ENCODE measurements at regions not wholly inside any gene's neighbourhood (a gene's known extent, or its start where the extent isn't known, plus 50 kb on each side); places are given as distances from the start of the nearest gene placed in this dataset.
"Not testable (repeated sequence)": the region's sequence is repeated elsewhere in the genome, so short reads cannot be mapped to it uniquely, and the experiment has no call there.

DNA sequence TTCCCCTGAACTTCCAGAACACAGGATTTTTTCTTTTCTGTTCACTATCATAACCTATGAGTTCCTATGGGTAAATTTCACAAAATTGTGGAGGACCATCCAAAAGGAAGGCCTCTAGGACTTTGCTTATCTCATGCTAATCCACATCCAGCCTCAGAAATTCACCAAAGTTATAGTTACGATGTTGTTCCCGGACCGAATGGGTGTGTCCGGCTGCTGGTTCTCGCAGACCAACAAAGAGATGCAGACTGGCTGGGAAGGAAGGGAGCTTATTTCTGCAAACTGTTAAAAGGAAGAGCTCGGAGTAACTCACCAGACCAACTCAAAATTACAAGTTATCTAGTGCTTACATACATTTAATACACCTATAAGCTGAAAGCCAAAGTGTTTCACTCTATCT, 882.9 kb upstream of the SPRY2 start:
- no peaks in the 10 kb centered on the region for H3K27me3 Mint-ChIP-seq
- no peak for ATAC-seq (replicated peaks)
- no peak overlapping the region for H3K4me3 Mint-ChIP-seq
- H3K9me3 Mint-ChIP-seq: peaks cover 9% of the 10 kb centered on the region
- H3K4me1 Mint-ChIP-seq: no peaks in the 10 kb centered on the region
- H3K27ac Mint-ChIP-seq: no peak overlapping the region
- H3K36me3 Mint-ChIP-seq (ENCODE audit: low read depth): no peaks in the 10 kb centered on the region

DNA sequence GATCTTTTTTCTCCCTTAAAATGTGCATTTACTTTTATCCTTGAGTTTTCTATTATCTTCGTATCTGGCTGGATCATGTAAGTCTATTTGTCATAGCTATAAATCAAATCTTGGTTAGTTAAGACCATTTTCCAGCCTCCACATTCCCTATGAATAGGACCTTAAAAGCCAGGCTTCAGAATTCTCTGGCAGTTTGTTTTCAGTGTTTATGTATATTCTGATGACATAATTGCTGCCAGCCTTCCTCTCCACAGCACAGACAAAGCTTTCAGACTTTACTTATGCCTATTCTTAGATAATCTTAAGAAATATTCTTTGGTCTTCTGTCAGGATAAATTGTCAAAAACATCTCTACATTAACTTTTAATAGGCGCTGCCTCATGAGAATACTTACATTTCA, 870.8 kb upstream of the SPRY2 start:
- Mint-ChIP-seq H3K36me3 (ENCODE audit: low read depth) (no peaks in the 10 kb centered on the region), H3K9me3 (peaks cover 11% of the 10 kb centered on the region)

DNA sequence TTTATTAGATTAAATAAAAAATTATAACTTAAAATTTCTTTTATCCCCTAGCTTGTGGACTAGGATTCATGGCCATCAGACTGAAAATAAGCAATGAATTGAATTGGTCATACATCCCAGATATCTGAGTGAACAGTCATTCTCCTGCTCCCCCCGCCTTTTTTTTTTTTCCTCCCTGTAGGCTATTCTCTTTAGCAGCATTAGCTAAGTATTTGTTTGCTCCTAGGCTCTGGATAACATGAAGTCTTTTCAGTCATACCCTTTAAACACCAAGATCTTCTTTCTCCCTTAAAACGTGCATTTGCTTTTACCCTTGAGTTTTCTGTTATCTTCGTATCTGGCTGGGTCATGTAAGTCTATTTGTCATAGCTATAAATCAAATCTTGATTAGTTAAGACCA, 866.7 kb upstream of the SPRY2 start:
- no peak overlapping the region for H3K27ac Mint-ChIP-seq

More for the DNA sequence above, 870.8 kb upstream of the SPRY2 start:
- no peaks in the 10 kb centered on the region for H3K27me3 Mint-ChIP-seq
- ATAC-seq (replicated peaks): no peak
- H3K27ac Mint-ChIP-seq: no peak overlapping the region
- H3K4me3 Mint-ChIP-seq: no peak overlapping the region
- H3K4me1 Mint-ChIP-seq: no peaks in the 10 kb centered on the region

DNA sequence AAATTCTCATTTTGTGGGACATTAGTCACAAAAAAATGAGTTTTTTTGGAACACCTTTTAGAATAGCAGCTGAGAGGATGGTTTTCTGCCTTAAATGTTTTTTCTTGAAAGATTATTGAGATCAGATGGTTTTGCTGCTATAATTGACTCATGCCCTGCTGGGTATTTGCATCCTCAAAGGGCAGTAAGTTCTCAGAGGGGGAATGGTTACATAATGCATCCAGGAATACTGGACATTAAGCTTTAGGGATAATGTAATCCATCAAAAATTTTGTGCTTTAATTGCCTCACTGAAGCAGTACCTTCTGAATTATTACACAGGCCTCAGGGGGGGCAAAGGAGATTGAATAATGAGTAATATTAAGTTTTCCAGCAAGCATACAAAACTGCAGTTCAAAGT, 866.3 kb upstream of the SPRY2 start:
- no peak overlapping the region for H3K4me3 Mint-ChIP-seq
- no peak overlapping the region for H3K27ac Mint-ChIP-seq
- no peaks in the 10 kb centered on the region for H3K27me3 Mint-ChIP-seq
- peaks cover 8% of the 10 kb centered on the region for H3K9me3 Mint-ChIP-seq
- no peak for ATAC-seq (replicated peaks)
- no peaks in the 10 kb centered on the region for H3K36me3 Mint-ChIP-seq (ENCODE audit: low read depth)
- no peaks in the 10 kb centered on the region for H3K4me1 Mint-ChIP-seq

More for the DNA sequence above, 866.7 kb upstream of the SPRY2 start:
- ATAC-seq (replicated peaks): no peak
- H3K36me3 Mint-ChIP-seq (ENCODE audit: low read depth): no peaks in the 10 kb centered on the region
- H3K4me1 Mint-ChIP-seq: no peaks in the 10 kb centered on the region
- H3K4me3 Mint-ChIP-seq: no peak overlapping the region
- no peaks in the 10 kb centered on the region for H3K27me3 Mint-ChIP-seq
- peaks cover 8% of the 10 kb centered on the region for H3K9me3 Mint-ChIP-seq

DNA sequence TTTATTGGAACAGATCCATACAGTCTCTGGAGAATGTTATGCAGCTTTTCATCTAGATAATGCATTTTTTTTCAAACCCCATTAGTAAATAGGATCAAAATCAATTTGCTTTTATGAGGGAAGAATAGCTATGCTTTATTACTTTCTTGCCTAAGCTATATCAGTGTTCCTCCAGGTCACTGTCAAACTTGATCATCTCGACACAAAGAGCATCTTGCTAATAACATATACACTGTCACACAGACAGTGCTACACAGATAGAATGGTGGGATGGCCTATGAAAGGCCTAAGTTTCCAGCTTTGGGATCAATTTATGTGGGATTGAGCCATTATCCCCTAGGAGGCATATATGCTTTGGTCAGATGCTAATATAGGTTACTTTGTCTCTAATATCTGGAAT, 862.9 kb upstream of the SPRY2 start:
- Mint-ChIP-seq H3K27ac (no peak overlapping the region), H3K27me3 (no peaks in the 10 kb centered on the region), H3K36me3 (ENCODE audit: low read depth) (no peaks in the 10 kb centered on the region), H3K9me3 (peaks cover 11% of the 10 kb centered on the region), H3K4me1 (no peaks in the 10 kb centered on the region), H3K4me3 (no peak overlapping the region)
- no peak for ATAC-seq (replicated peaks)

DNA sequence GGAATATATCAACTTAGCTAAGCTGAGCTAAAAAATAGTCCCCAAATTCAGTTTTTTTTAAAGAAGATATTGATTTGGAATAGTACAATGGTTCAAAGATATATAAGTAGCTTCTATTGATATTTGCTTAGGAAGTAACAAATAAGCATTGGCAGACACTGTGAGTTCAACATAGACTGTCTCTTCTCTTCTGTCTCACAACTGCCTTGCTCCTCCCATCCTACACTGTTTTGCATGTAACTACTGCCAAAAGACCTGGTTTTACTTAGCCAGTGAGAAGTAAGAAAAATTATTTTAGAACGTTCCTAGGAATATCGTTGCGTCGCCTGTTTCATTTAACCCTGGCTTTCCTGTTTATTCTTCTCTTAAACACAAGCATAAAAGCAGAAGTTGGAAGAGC, 859.0 kb upstream of the SPRY2 start:
- no peaks in the 10 kb centered on the region for H3K4me1 Mint-ChIP-seq
- no peaks in the 10 kb centered on the region for H3K36me3 Mint-ChIP-seq (ENCODE audit: low read depth)
- H3K4me3 Mint-ChIP-seq: no peak overlapping the region
- H3K27ac Mint-ChIP-seq: no peak overlapping the region
- no peaks in the 10 kb centered on the region for H3K27me3 Mint-ChIP-seq
- no peak for ATAC-seq (replicated peaks)
- peaks cover 9% of the 10 kb centered on the region for H3K9me3 Mint-ChIP-seq

DNA sequence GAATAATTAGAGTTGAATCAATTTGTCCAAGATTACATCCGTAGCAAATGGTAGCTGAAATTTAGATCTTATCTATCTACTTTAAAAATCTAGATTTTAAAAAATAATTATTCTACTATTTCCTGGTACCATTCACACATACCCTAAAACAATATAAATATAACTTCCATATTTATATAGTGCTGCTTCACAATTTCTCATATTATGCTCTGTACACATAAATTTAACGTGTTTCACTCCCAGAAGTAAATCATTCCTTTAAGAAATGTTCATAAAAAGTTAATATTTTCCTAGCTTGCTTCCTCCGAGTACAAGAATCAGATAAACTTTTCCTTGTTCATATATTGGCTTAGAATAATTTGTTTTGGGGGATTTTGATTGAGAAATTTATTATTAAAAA, 857.0 kb upstream of the SPRY2 start:
- no peaks in the 10 kb centered on the region for H3K27me3 Mint-ChIP-seq
- peaks cover 12% of the 10 kb centered on the region for H3K9me3 Mint-ChIP-seq
- H3K4me3 Mint-ChIP-seq: no peak overlapping the region
- no peak overlapping the region for H3K27ac Mint-ChIP-seq
- H3K4me1 Mint-ChIP-seq: no peaks in the 10 kb centered on the region
- H3K36me3 Mint-ChIP-seq (ENCODE audit: low read depth): no peaks in the 10 kb centered on the region
- no peak for ATAC-seq (replicated peaks)

DNA sequence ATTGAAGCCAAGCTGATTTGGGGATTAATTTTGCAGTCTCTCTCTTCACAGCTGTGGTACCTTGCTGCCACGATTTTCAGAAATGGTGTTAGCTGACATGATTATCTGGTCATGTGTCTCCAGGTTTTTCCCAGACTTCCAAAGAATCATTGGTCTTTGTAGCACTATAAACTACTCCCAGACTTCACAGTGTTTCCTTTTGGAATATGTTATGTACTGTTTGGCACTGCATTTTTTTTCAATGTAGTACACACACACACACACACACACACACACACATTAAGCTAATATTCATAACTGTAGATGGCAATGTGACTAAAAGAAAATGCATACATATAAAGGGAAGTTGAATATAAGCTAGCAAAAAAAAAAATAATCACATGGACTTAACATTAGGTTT, 856.6 kb upstream of the SPRY2 start:
- H3K4me3 Mint-ChIP-seq: no peak overlapping the region

DNA sequence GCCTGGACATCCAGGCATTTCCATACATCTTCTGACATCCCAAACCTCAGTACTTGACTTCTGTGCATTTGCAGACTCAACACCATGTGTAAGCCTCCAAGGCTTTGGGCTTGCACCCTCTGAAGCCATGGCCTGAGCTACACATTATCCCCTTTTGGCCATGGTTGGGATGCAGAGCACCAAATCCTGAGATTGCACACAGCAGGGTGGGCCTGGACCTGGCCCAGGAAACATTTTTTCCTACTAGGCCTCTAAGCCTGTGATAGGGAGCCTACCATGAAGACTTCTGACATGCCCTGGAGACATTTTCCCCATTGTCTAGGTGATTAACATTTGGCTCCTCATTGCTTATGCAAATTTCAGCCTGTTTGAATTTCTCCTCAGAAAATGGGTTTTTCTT, 853.4 kb upstream of the SPRY2 start:
- Mint-ChIP-seq H3K4me1 (no peaks in the 10 kb centered on the region), H3K4me3 (no peak overlapping the region), H3K36me3 (ENCODE audit: low read depth) (no peaks in the 10 kb centered on the region), H3K9me3 (peaks cover 18% of the 10 kb centered on the region), H3K27ac (no peak overlapping the region), H3K27me3 (no peaks in the 10 kb centered on the region)
- no peak for ATAC-seq (replicated peaks)

More for the DNA sequence above, 856.6 kb upstream of the SPRY2 start:
- H3K27ac Mint-ChIP-seq: no peak overlapping the region
- H3K27me3 Mint-ChIP-seq: no peaks in the 10 kb centered on the region
- H3K9me3 Mint-ChIP-seq: peaks cover 12% of the 10 kb centered on the region
- no peaks in the 10 kb centered on the region for H3K36me3 Mint-ChIP-seq (ENCODE audit: low read depth)
- no peaks in the 10 kb centered on the region for H3K4me1 Mint-ChIP-seq
- no peak for ATAC-seq (replicated peaks)

DNA sequence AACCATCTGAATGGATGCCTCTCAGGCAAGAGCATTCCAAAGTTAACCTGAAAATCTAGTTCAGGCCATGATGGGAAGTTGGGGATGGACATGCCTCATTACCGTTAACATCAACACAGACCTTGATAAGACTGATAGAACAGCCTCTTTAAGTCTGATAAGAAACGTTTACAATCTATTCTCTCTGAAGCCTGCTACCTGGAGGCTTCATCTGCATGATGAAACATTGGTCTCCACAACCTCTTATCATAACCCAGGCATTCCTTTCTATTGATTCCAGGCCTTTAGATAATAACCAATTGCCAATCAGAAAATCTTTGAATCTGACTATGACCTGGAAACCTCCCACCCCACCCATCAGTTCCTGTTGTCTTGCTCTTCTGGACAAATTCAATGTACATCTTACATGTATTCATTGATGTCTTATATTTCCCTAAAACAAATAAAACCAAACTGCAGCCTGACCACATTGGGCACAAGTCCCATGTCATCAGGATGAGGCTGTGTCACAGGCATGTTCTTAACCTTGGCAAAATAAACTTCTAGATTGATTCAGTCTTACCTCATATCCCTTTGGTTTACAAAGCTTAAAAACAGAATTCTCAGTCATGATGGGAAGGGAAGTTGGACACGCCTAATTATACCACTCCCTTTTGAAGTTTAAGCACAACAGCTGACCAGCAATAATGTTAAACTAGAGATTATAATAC, 843.8 kb upstream of the SPRY2 start:
- Mint-ChIP-seq H3K4me1 (no peaks in the 10 kb centered on the region), H3K27ac (no peak overlapping the region), H3K27me3 (no peaks in the 10 kb centered on the region), H3K9me3 (peaks cover 9% of the 10 kb centered on the region), H3K36me3 (ENCODE audit: low read depth) (no peaks in the 10 kb centered on the region), H3K4me3 (no peak overlapping the region)
- ATAC-seq (replicated peaks): no peak

DNA sequence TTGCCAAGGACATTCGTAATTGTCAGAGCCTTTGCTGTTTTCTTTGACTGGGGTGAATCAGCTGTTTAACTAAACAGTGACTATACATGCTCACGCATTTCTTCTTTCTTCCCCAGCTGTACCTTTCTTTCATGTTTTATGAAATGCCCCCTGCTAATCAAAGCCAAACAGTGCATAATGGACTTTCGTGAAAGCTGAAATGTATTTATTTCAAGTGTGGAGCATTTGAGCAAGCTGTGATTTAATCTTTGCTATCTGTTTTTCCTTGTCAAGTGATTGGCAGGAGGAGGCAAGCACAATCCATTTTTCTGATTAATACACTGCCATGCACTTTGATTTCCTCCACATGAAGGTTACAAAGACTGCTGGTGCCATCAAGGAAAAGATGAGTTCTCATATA, 831.7 kb upstream of the SPRY2 start:
- H3K9me3 Mint-ChIP-seq: no peaks in the 10 kb centered on the region
- no peaks in the 10 kb centered on the region for H3K27me3 Mint-ChIP-seq
- no peak for ATAC-seq (replicated peaks)
- H3K36me3 Mint-ChIP-seq (ENCODE audit: low read depth): no peaks in the 10 kb centered on the region
- no peak overlapping the region for H3K27ac Mint-ChIP-seq
- H3K4me1 Mint-ChIP-seq: no peaks in the 10 kb centered on the region
- H3K4me3 Mint-ChIP-seq: no peak overlapping the region

DNA sequence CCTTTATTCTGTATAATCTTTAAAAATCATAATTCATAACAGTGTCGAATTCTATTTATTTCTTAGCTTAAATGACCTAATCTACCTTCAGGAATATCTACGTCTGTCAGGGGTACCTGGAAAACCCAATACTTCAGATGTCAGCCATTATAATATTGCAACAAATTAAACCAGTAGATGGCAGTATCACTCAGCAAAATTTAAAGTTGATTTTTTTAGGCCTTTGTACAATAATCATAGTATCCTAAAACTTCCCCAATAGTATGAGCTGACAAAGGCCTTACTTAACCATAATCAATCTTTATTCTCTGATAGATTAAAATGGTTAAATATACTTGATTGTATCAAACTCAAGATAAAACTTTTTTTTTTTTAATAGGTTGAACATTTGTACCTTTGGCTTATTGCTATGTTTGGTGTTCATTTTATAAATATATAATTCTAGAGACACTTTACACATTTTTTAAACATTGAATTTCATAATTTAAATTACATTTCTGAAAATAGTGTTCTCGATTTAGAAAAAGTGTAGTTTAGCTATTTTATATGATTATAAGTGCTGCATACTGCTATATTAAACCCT, 830.2 kb upstream of the SPRY2 start:
- H3K27ac Mint-ChIP-seq: no peak overlapping the region
- no peak for ATAC-seq (replicated peaks)
- H3K9me3 Mint-ChIP-seq: no peaks in the 10 kb centered on the region
- no peak overlapping the region for H3K4me3 Mint-ChIP-seq
- H3K36me3 Mint-ChIP-seq (ENCODE audit: low read depth): no peaks in the 10 kb centered on the region
- H3K27me3 Mint-ChIP-seq: no peaks in the 10 kb centered on the region
- no peaks in the 10 kb centered on the region for H3K4me1 Mint-ChIP-seq

DNA sequence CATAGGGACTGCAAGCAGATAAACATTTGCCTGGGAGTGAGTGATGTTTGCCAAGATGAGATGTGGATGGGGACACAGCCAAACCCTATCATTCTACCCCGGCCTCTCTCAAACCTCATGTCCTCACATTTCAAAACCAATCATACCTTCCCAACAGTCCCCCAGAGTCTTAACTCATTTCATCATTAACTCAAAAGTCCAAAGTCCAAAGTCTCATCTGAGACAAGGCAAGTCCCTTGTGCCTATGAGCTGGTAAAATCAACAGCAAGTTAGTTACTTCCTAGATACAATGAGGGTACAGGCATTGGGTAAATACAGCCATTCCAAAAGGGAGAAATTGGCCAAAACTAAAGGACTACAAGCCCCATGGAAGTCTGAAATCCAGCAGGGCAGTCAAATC, 822.9 kb upstream of the SPRY2 start:
- H3K27me3 Mint-ChIP-seq; H3K27ac Mint-ChIP-seq; H3K9me3 Mint-ChIP-seq; H3K4me1 Mint-ChIP-seq; H3K4me3 Mint-ChIP-seq; H3K36me3 Mint-ChIP-seq (ENCODE audit: low read depth); ATAC-seq (replicated peaks): not testable (repeated sequence)

DNA sequence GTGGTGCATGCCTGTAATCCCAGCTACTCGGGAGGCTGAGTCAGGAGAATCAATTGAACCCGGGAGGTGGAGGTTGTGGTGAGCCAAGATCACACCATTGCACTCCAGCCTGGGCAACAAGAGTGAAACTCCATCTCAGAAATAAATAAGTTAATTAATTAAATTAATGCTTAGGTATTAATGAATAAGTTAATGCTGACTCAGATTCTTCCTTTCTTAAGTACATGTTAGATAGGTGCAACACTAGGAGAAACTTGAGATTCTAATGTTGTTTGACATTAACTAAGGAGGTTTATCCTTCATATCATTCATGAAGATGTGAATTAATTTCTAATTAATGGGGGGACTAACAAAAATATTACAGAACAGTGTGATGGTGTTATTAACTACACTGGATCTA, 812.6 kb upstream of the SPRY2 start:
- Mint-ChIP-seq H3K4me3 (no peak overlapping the region), H3K4me1 (no peaks in the 10 kb centered on the region), H3K36me3 (ENCODE audit: low read depth) (no peaks in the 10 kb centered on the region), H3K27ac (no peak overlapping the region), H3K9me3 (peaks cover 6% of the 10 kb centered on the region), H3K27me3 (no peaks in the 10 kb centered on the region)
- no peak for ATAC-seq (replicated peaks)

DNA sequence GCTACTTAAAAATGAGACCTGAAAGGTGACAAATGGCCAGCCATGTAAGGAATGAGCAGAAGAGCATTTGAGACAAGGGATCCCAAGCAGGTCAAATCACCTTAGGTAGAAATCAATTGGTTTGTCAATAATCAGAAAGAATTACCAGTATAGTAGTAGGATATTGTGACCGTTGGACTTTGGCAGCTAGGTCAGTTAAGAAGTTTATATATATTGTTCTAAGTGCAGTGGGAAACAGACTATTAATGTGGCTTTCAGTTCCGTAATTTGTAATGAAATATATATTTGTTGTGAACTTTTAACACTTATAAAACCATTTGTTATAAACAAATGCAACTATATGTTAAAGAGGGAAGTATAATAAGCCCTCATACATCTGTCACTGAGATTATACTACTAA, 807.9 kb upstream of the SPRY2 start:
- Mint-ChIP-seq H3K4me3 (no peak overlapping the region), H3K27ac (no peak overlapping the region), H3K27me3 (no peaks in the 10 kb centered on the region), H3K9me3 (peaks cover 12% of the 10 kb centered on the region), H3K4me1 (no peaks in the 10 kb centered on the region), H3K36me3 (ENCODE audit: low read depth) (no peaks in the 10 kb centered on the region)
- ATAC-seq (replicated peaks): no peak

DNA sequence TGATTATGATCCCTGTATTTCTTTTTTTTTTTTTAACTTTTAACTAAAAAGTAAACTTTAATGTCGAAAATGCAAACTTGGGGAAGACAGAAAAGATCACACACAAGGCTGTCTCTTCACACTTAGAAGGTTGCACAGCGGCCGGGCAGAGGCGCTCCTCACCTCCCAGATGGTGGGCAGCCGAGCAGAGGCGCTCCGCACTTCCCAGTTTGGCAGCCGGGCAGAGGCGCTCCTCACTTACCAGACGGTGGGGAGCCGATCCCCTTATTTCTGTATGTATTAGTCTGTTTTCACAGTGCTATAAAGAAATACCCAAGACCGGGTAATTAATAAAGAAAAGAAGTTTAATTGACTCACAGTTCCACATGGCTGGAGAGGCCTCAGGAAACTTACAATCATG, 805.6 kb upstream of the SPRY2 start:
- ATAC-seq (replicated peaks); H3K36me3 Mint-ChIP-seq (ENCODE audit: low read depth); H3K4me1 Mint-ChIP-seq; H3K27ac Mint-ChIP-seq; H3K27me3 Mint-ChIP-seq; H3K4me3 Mint-ChIP-seq: not testable (repeated sequence)
- peaks cover 12% of the 10 kb centered on the region for H3K9me3 Mint-ChIP-seq

Data from activated T-helper 17 cell treated with anti-CD3 and anti-CD28 coated beads, Interleukin-2, amount 50 U/mL, for 72 hours (primary cell).